OCI-LY3 (cell line): ENCODE measurements at regions not wholly inside any gene's neighbourhood (a gene's known extent, or its start where the extent isn't known, plus 50 kb on each side); places are given as distances from the start of the nearest gene placed in this dataset.

Experiments used
- H2AFZ ChIP-seq: fragments of 200-600, 300-600 bp; shearing (Covaris generic); 2 replicates; pipeline ENCODE4 v1.6.0; 2014; ENCODE audit warnings: antibody characterized with exemption, low read depth, low read length
- H3K27ac ChIP-seq: fragments of 200-600, 300-600 bp; sonication (generic); 2 replicates; pipeline ENCODE4 v1.5.1; 2014; ENCODE audit warnings: mild to moderate bottlenecking, low read length, moderate library complexity, mixed read lengths
- H3K27me3 ChIP-seq: fragments of 200-600, 300-600 bp; sonication (generic); 2 replicates; pipeline ENCODE4 v1.6.1; 2014; ENCODE audit warnings: low read depth, low read length, mixed read lengths
- H3K36me3 ChIP-seq: fragments of 200-600, 300-600 bp; sonication (generic); replicated peaks from 2 replicates; pipeline ENCODE3; 2014; ENCODE audit warnings: low read depth, low read length, mixed read lengths
- H3K4me1 ChIP-seq: fragments of 300-600, 200-600 bp; sonication (generic); 2 replicates; pipeline ENCODE4 v1.6.1; 2014; ENCODE audit warnings: low read length, mixed read lengths
- H3K4me2 ChIP-seq: fragments of 200-600, 300-600 bp; sonication (generic); 2 replicates; pipeline ENCODE4 v1.6.1; 2014; ENCODE audit warnings: low read length, mixed read lengths
- H3K4me3 ChIP-seq: fragments of 300-600, 200-600 bp; sonication (generic); 2 replicates; pipeline ENCODE4 v1.5.1; 2014; ENCODE audit warnings: antibody characterized with exemption, mild to moderate bottlenecking, low read length, moderate library complexity
- H3K79me2 ChIP-seq: fragments of 300-600, 200-600 bp; shearing (Covaris generic); 2 replicates; pipeline ENCODE4 v1.6.1; 2014; ENCODE audit warnings: mild to moderate bottlenecking, low read length, mixed read lengths
- H3K9ac ChIP-seq: fragments of 300-600, 200-600 bp; shearing (Covaris generic); 2 replicates; pipeline ENCODE4 v1.6.0; 2014; ENCODE audit warnings: mild to moderate bottlenecking, low read length, moderate library complexity
- H3K9me3 ChIP-seq: fragments of 200-600, 300-600 bp; shearing (Covaris generic); 2 replicates; pipeline ENCODE4 v1.6.1; 2014; ENCODE audit warnings: low read length, mixed read lengths; ENCODE audit not compliant: insufficient read depth
- H4K20me1 ChIP-seq: fragments of 200-600, 300-600 bp; sonication (generic); 2 replicates; pipeline ENCODE4 v1.6.1; 2016; ENCODE audit warnings: low read length, mixed read lengths; ENCODE audit not compliant: insufficient read depth
- EZH2phosphoT487 ChIP-seq: fragments of 200-600 bp; shearing (Covaris generic); IDR thresholded peaks from 2 replicates; pipeline ENCODE4 v1.6.1; 2018; ENCODE audit warnings: antibody characterized with exemption, mixed run types, low read depth
- TF ChIP-seq, protein P1 (sequence below): fragments of 200-600, 300-600 bp; sonication (generic); IDR thresholded peaks from 2 replicates; pipeline ENCODE4 v1.5.1; 2014; ENCODE audit warnings: antibody characterized with exemption, low read length, low read depth

DNA sequence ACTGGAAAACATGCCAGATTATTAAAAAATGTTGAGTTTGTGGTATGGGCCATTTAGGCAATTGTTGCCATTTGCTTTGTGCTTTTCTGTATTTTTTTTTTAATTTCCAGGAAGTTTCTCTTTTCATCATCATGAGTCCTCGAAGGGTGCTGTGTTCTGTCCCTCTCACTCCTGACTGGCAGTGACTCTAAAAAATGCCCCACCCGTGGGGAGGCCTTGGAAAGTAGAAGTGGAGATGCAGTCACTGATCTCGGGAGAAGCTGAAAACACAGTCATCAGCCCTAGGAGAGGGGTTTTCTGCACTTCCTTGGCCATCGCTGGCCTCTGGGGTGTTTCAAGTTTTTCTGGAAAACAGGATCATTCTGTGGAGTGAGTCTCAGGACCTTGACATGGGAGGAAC is 98.5 kb upstream of the GRK3 start:
- Histone ChIP-seq H3K27me3 (no peaks in the 10 kb centered on the region), H3K9me3 (no peaks in the 10 kb centered on the region), H3K9ac (no peak overlapping the region), H4K20me1 (no peaks in the 10 kb centered on the region), H3K79me2 (no peaks in the 10 kb centered on the region), H3K4me1 (peaks cover 7% of the 10 kb centered on the region), H3K36me3 (peaks cover 8% of the 10 kb centered on the region), H3K27ac (no peak overlapping the region), H3K4me2 (no peak overlapping the region), H2AFZ (no peak overlapping the region), H3K4me3 (no peak overlapping the region)
- no peak for TF ChIP-seq EZH2phosphoT487
- TF ChIP-seq, protein P1, sequence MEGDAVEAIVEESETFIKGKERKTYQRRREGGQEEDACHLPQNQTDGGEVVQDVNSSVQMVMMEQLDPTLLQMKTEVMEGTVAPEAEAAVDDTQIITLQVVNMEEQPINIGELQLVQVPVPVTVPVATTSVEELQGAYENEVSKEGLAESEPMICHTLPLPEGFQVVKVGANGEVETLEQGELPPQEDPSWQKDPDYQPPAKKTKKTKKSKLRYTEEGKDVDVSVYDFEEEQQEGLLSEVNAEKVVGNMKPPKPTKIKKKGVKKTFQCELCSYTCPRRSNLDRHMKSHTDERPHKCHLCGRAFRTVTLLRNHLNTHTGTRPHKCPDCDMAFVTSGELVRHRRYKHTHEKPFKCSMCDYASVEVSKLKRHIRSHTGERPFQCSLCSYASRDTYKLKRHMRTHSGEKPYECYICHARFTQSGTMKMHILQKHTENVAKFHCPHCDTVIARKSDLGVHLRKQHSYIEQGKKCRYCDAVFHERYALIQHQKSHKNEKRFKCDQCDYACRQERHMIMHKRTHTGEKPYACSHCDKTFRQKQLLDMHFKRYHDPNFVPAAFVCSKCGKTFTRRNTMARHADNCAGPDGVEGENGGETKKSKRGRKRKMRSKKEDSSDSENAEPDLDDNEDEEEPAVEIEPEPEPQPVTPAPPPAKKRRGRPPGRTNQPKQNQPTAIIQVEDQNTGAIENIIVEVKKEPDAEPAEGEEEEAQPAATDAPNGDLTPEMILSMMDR = no peak

DNA sequence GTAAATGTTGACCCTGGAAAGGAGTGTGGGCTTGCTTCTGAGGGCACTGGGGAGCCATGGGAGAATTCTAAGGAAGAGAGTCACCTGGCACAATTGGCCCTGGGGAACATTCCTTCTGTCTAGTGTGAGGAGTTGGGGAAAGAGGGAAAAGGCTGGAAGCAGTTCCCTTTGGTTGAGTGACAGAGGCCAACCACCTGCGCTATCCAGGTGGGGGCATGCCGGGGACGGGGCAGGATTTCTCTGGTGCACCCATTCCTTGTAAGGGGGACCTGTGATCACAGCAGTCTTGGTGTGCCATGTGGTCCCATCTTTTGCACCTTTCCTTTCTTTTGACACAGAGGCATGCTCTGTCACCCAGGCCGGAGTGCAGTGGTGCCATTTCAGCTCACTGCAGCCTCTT is 92.1 kb upstream of the GRK3 start:
- Histone ChIP-seq H2AFZ (no peak overlapping the region), H3K4me3 (no peak overlapping the region), H4K20me1 (no peaks in the 10 kb centered on the region), H3K9ac (no peak overlapping the region), H3K27me3 (no peaks in the 10 kb centered on the region), H3K4me1 (no peaks in the 10 kb centered on the region), H3K4me2 (no peak overlapping the region), H3K9me3 (no peaks in the 10 kb centered on the region), H3K36me3 (peaks cover 4% of the 10 kb centered on the region), H3K79me2 (no peaks in the 10 kb centered on the region), H3K27ac (no peak overlapping the region)
- TF ChIP-seq, protein P1 = no peak
- TF ChIP-seq EZH2phosphoT487 = no peak

DNA sequence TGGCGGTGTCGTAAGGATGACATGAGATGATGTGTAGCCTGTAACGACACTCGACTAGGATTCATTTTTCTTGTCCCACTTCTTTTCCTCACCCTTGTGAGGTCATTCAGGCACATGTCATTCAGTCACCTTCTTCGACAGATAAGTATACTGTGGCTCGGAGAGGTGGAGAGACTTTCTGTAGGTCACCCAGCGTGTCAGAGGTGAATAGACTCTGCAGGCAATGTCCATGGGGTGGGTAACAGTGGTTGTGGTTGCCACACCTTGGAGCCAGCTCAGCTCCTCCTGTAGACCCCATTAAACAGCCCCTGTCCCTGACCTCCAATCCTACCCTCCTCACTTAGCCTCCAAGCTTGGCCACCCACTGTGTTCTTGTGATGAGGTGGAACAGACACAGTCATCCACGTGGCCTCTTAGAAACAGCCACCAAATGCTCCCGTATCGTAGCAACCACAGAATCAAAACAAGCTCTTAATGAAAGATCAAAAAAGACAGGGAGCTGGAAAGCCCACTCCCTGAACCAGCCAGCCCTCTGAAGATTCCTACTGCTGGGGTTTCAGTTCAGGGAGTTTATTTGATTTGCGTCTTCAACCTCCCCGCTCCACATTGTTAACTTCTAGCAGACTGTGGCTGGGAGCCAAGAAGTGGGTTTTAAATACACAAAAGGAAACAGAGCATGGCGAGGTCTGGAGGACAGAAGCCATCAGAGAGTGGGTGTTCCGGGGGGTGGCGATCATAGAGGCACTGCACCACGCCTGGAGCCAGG is 89.0 kb upstream of the GRK3 start:
- Histone ChIP-seq H3K4me3 (no peak overlapping the region), H4K20me1 (no peaks in the 10 kb centered on the region), H3K4me1 (no peaks in the 10 kb centered on the region), H3K27me3 (no peaks in the 10 kb centered on the region), H3K27ac (no peak overlapping the region), H3K4me2 (no peak overlapping the region), H3K79me2 (no peaks in the 10 kb centered on the region), H3K9me3 (no peaks in the 10 kb centered on the region), H3K9ac (no peak overlapping the region), H3K36me3 (peaks cover 16% of the 10 kb centered on the region), H2AFZ (no peak overlapping the region)
- TF ChIP-seq EZH2phosphoT487 = no peak
- TF ChIP-seq, protein P1 = no peak

DNA sequence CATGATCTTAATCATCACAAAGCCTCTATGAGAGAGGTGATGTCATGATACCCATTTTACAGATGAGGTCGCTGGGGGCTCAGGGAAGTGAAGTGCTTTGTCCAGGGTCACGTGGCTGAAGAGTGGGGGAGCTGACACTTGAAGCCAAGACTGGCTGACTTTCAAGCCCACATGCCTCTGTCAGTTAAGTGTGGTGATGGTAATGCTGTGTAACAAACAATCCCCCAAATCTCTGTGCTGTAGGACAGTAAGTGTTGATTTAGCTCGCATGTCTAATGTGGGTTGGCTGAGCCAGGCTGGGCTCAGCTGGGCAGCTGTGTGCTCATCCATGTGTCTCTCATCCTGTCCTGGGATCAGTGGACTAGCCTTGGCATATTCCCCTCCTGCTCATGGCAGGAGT is 87.1 kb upstream of the GRK3 start:
- Histone ChIP-seq H3K27ac (no peak overlapping the region), H4K20me1 (no peaks in the 10 kb centered on the region), H3K27me3 (no peaks in the 10 kb centered on the region), H3K9ac (no peak overlapping the region), H3K4me1 (no peaks in the 10 kb centered on the region), H3K36me3 (peaks cover 22% of the 10 kb centered on the region), H3K4me3 (no peak overlapping the region), H3K4me2 (no peak overlapping the region), H3K79me2 (no peaks in the 10 kb centered on the region), H2AFZ (no peak overlapping the region), H3K9me3 (no peaks in the 10 kb centered on the region)
- TF ChIP-seq, protein P1 = no peak
- TF ChIP-seq EZH2phosphoT487 = no peak
